ENCODE measurements at regions not wholly inside any gene's neighbourhood (a gene's known extent, or its start where the extent isn't known, plus 50 kb on each side); places are given as distances from the start of the nearest gene placed in this dataset.

GRCh38 chr6:6851059-6851948 is 256.5 kb upstream of the RREB1 start:
- TF ChIP-seq CTCF (conservative IDR thresholded peaks at IDR 0.05; ENCODE audit: low read depth, low read length) = no peak
- TF ChIP-seq EZH2 (IDR thresholded peaks at IDR 0.05; ENCODE audit: borderline replicate concordance, low read depth, low read length, poor library complexity, severe bottlenecking) = no peak
